HEK293T (cell line): ENCODE measurements at regions not wholly inside any gene's neighbourhood (a gene's known extent, or its start where the extent isn't known, plus 50 kb on each side); places are given as distances from the start of the nearest gene placed in this dataset.

ENCODE experiments used
- CTCF ChIA-PET: fragments of 350-600 bp; formaldehyde crosslinking; extraction: SDS; loops from one replicate; lab custom pipeline; 2021; ENCODE audit warnings: antibody characterized with exemption, inconsistent platforms; lab: Yijun Ruan, JAX
- POLR2A ChIA-PET: fragments of 350-600 bp; formaldehyde crosslinking; extraction: SDS; loops from one replicate; lab custom pipeline; 2020; ENCODE audit warnings: antibody characterized with exemption, inconsistent platforms; lab: Yijun Ruan, JAX
- DNase-seq: peaks from one replicate; pipeline ENCODE4 v3.0.0; 2012; ENCODE audit warnings: mixed read lengths; ENCODE audit errors: extremely low spot score
- ARNT ChIP-seq: fragments of 450-650 bp; IDR thresholded peaks from 2 replicates; pipeline ENCODE4 v1.6.1; 2017; ENCODE audit warnings: mild to moderate bottlenecking
- BHLHE40 ChIP-seq: fragments of 450-650 bp; IDR thresholded peaks from 2 replicates; pipeline ENCODE4 v1.6.1; 2016; ENCODE audit warnings: mild to moderate bottlenecking, moderate library complexity, borderline replicate concordance
- CTBP1 ChIP-seq: fragments of 450-650 bp; IDR thresholded peaks from 2 replicates; pipeline ENCODE4 v1.6.1; 2016; ENCODE audit warnings: borderline replicate concordance
- ELF4 ChIP-seq: fragments of 450-650 bp; IDR thresholded peaks from 2 replicates; pipeline ENCODE4 v1.6.1; 2017; ENCODE audit warnings: antibody characterized with exemption
- FOXA1 ChIP-seq: fragments of 450-650 bp; IDR thresholded peaks from 2 replicates; pipeline ENCODE4 v1.6.1; 2016; ENCODE audit warnings: mild to moderate bottlenecking
- FOXK2 ChIP-seq: fragments of 450-650 bp; IDR thresholded peaks from 2 replicates; pipeline ENCODE4 v1.6.1; 2016; ENCODE audit warnings: mild to moderate bottlenecking
- FOXM1 ChIP-seq: fragments of 450-650 bp; IDR thresholded peaks from 2 replicates; pipeline ENCODE4 v1.6.1; 2017; ENCODE audit warnings: mild to moderate bottlenecking, borderline replicate concordance
- HDGF ChIP-seq: fragments of 450-650 bp; IDR thresholded peaks from 2 replicates; pipeline ENCODE4 v1.6.1; 2017; ENCODE audit warnings: antibody characterized with exemption, borderline replicate concordance
- L3MBTL2 ChIP-seq: fragments of 450-650 bp; conservative IDR thresholded peaks from 2 replicates; pipeline ENCODE4 v1.6.1; 2016; ENCODE audit warnings: mild to moderate bottlenecking
- LEF1 ChIP-seq: fragments of 450-650 bp; IDR thresholded peaks from 2 replicates; pipeline ENCODE4 v1.6.1; 2017; ENCODE audit warnings: mild to moderate bottlenecking, borderline replicate concordance
- NFRKB ChIP-seq: fragments of 450-650 bp; IDR thresholded peaks from 2 replicates; pipeline ENCODE4 v1.6.1; 2016; ENCODE audit warnings: mild to moderate bottlenecking, moderate library complexity
- SP1 ChIP-seq: fragments of 450-650 bp; IDR thresholded peaks from 2 replicates; pipeline ENCODE4 v1.6.1; 2017
- SUZ12 ChIP-seq: fragments of 450-650 bp; IDR thresholded peaks from 2 replicates; pipeline ENCODE4 v1.6.1; 2016; ENCODE audit warnings: mild to moderate bottlenecking
- TARDBP ChIP-seq: fragments of 450-650 bp; IDR thresholded peaks from 2 replicates; pipeline ENCODE4 v1.6.1; 2016
- ZNF384 ChIP-seq: fragments of 450-650 bp; IDR thresholded peaks from 2 replicates; pipeline ENCODE4 v1.6.1; 2016
- TF ChIP-seq, protein P1 (sequence below): fragments of 450-650 bp; IDR thresholded peaks from 2 replicates; pipeline ENCODE4 v1.6.1; 2016

DNA sequence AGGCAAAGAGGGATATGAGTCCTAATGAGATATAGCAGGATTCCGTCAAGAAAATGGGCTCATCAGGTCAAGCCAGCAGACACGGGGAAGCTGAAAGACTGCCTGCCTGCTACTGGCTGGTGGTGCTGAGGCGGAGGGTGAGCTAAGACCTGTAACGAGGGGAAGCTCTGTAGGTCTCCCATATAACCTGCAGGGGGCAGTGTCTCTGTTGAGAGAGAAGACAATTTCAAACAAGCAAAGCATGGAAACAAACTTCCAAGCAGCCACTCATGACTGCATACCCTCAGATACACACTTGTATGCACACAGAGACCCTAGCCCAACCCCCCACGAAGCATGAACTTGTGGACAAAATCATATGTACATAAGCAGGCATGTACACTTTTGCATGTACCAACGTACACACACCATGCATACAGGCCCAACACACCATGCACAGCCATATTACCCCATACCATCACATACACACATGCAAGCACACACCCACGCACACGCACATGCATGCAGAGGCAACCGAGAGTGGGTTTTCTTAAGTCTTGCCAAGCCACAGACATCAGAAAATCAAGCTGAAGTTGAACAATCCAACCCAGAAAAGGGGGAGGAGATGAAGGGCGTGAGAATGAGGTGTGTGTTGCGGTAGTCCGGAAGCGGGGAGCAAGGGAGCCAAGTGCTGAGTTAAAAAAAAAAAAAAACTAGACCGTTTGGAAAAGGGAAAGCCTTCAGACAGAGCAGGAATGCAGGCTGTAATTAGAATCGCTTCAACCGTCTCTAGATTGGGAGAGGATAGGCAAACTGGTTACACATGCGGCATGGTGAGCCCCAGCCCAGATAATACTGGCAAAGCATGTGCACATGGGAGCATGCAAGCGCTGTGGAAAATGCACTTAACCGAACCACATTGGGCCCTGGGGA is 71.0 kb downstream of the PJA1 start:
- POLR2A ChIA-PET, result interaction anchor here (1.0 to 2.1 kb wide), 3 partner anchors 10 to 37 kb away, joined by 3 to 7 read pairs (median 7); no protein-coding TSS in a partner anchor

DNA sequence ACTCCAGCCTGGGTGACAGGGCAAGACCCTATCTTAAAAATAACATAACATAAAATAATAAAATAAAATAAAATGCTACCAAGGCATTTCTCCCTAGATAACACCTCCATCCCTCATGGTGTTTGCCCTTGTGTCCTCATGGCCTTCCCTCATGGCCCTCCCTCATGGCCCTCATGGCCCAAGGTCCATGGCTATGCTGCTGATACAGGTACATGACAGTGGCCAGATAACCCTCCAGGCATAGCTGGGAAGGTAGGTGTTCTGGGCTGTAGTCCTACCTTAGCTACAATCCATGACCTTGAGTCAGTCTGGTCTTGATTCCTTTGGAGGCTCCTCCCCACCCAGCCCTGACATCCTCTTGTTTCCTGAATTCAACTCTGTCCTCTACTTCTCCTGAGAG is 75.2 kb downstream of the PJA1 start:
- CTCF ChIA-PET, result interaction anchor here (0.5 to 1.2 kb wide), 4 partner anchors 15 to 258 kb away, joined by 3 to 4 read pairs (median 4); no protein-coding TSS in a partner anchor
- POLR2A ChIA-PET, result interaction anchor here (1.4 to 3.3 kb wide), 3 partner anchors 10 to 13 kb away, joined by 5 to 10 read pairs (median 7); no protein-coding TSS in a partner anchor
- TF ChIP-seq L3MBTL2 (no peak), BHLHE40 (no peak), TARDBP (no peak), ELF4 (no peak), SUZ12 (no peak), LEF1 (no peak), CTBP1 (no peak)
- TF ChIP-seq, protein P1, sequence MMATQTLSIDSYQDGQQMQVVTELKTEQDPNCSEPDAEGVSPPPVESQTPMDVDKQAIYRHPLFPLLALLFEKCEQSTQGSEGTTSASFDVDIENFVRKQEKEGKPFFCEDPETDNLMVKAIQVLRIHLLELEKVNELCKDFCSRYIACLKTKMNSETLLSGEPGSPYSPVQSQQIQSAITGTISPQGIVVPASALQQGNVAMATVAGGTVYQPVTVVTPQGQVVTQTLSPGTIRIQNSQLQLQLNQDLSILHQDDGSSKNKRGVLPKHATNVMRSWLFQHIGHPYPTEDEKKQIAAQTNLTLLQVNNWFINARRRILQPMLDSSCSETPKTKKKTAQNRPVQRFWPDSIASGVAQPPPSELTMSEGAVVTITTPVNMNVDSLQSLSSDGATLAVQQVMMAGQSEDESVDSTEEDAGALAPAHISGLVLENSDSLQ, result no peak
- no peak for DNase-seq

More for the DNA sequence above, 71.0 kb downstream of the PJA1 start:
- CTCF ChIA-PET, result interaction anchor here (0.6 to 1.7 kb wide), 22 partner anchors 9 to 318 kb away, joined by 3 to 19 read pairs (median 4); partner anchors contain the start of gene EFNB1
- TF ChIP-seq SP1 (no peak), FOXK2 (no peak), NFRKB (no peak), BHLHE40 (no peak), TARDBP (no peak), LEF1 (no peak), ARNT (no peak), ELF4 (no peak), CTBP1 (no peak), L3MBTL2 (no peak), HDGF (no peak), FOXA1 (no peak), FOXM1 (no peak), ZNF384 (no peak)
- TF ChIP-seq, protein P1, result no peak
- DNase-seq, result peak; percentile 79

DNA sequence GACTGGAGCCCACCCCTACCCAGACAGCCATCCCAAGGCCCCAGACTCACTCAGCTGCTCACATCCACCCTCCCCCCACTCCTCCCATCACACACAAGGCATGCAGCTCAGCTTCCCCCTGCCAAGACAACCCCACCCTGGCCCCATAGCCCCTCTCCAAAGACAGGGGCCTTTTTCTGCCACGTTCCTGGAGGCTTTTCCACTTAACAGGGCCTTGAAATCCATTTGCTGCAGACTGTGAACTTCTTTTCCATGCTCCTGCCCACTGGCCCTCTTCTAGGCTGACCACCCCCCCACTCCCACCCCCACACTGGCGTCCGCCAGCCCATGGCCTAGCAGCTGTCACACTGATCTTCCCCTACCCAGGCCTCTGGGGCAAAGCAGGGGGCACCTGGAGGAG is 76.0 kb downstream of the PJA1 start:
- POLR2A ChIA-PET, result interaction anchor here (1.0 to 3.3 kb wide), 4 partner anchors 9 to 76 kb away, joined by 3 to 10 read pairs (median 6); partner anchors contain the start of gene PJA1
- CTCF ChIA-PET, result interaction anchor here (0.7 to 1.0 kb wide), 2 partner anchors 9 to 659 kb away, joined by 3 to 5 read pairs; no protein-coding TSS in a partner anchor
- TF ChIP-seq BHLHE40 (no peak), ARNT (no peak), SUZ12 (no peak), TARDBP (no peak), L3MBTL2 (no peak), FOXK2 (no peak), CTBP1 (no peak), ZNF384 (no peak), LEF1 (no peak), SP1 (no peak), FOXM1 (no peak), HDGF (no peak), FOXA1 (no peak), NFRKB (no peak), ELF4 (no peak)
- TF ChIP-seq, protein P1, result no peak
- DNase-seq, result no peak

DNA sequence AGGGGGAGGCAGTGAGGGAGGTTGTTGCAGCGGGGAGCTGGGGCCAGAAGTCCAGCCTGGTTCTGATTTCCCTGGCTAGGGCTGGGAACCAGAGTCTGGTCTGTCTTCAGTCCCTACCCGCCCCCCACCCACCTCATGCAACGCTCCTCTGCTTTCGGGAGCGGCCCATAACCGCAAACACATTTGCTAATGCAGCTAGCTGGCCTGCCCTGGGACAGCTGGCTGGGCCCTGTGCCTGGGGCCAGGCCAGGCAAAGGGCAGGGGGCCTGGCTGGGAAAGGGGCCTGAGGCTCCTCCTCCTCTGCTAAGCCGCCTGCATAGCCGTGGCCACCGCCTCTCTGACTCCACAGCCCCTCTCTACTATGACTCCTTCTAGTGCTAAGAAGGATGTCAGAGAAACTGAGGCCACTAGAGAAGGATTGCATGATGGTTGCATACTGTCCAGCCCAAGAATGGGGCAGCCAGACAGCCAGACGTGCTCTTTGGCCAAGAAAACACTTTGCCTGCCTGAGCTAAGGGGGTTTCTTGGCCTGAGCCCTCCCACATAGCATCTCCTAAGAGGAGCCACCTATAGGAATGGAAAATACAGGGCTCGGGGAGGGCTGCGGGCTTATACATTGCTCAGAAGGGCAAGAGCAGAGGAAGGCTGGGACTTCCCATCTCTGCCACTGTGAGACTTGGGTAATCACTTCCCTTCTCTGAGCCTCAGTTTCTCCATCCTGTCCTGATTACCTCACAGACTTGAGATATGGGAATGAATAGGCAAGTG is 76.9 kb downstream of the PJA1 start:
- DNase-seq, result no peak
- POLR2A ChIA-PET, result interaction anchor here (0.6 to 3.3 kb wide), 5 partner anchors 8 to 77 kb away, joined by 3 to 10 read pairs (median 5); partner anchors contain the start of gene PJA1
- TF ChIP-seq FOXM1 (no peak), FOXK2 (no peak), SUZ12 (no peak)
- CTCF ChIA-PET, result interaction anchor here (0.7 to 1.1 kb wide), 3 partner anchors 8 to 45 kb away, joined by 3 to 5 read pairs (median 5); no protein-coding TSS in a partner anchor

DNA sequence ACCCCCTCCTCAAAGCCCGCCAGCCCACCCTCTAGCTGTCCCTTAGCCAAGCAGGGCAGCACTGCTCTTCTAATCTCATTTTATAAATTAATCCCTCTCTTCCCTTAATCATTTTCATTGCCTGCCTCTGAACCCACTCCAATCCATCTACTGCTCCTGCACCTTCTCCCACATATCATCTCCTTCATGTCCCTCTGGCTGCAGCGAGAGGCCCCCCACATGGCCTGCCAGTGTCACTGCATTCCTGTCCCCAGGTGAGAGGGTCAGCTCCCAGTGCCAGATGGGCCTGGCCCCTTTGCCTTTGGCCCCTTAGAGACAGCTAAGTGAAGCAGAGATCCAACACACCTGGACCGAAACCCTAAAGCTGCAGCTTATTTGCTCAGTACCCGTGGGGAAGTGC is 79.4 kb downstream of the PJA1 start:
- no peak for TF ChIP-seq LEF1
- CTCF ChIA-PET, result interaction anchor here (0.8 to 1.5 kb wide), 3 partner anchors 8 to 258 kb away, joined by 3 to 13 read pairs (median 3); no protein-coding TSS in a partner anchor

More for the DNA sequence above, 79.4 kb downstream of the PJA1 start:
- no peak for DNase-seq
- POLR2A ChIA-PET, result interaction anchor here (0.8 to 3.8 kb wide), 9 partner anchors 12 to 257 kb away, joined by 3 to 26 read pairs (median 3); partner anchors contain the start of gene EFNB1
